OCI-LY1 (cell line): ENCODE measurements at regions not wholly inside any gene's neighbourhood (a gene's known extent, or its start where the extent isn't known, plus 50 kb on each side); places are given as distances from the start of the nearest gene placed in this dataset.
"Not testable (repeated sequence)": the region's sequence is repeated elsewhere in the genome, so short reads cannot be mapped to it uniquely, and the experiment has no call there.

Experiments
- H2AFZ ChIP-seq: fragments of 200-600 bp; sonication (generic), shearing (Covaris generic); 2 replicates; pipeline ENCODE4 v1.6.0; 2014; ENCODE audit warnings: antibody characterized with exemption, mild to moderate bottlenecking, low read length
- H3F3A ChIP-seq: fragments of 200-600 bp; sonication (generic), shearing (Covaris generic); 2 replicates; pipeline ENCODE4 v1.6.0; 2014; ENCODE audit warnings: mild to moderate bottlenecking, antibody characterized with exemption, low read length, moderate library complexity; ENCODE audit not compliant: insufficient read depth
- H3K27ac ChIP-seq: fragments of 200-600 bp; sonication (generic); 2 replicates; pipeline ENCODE4 v1.5.1; 2014; ENCODE audit warnings: low read length, mixed run types, mild to moderate bottlenecking, low read depth; ENCODE audit not compliant: poor library complexity, severe bottlenecking
- H3K27me3 ChIP-seq: fragments of 200-600 bp; sonication (generic); 2 replicates; pipeline ENCODE4 v1.6.0; 2014; ENCODE audit warnings: antibody characterized with exemption, mild to moderate bottlenecking, low read length, moderate library complexity; ENCODE audit not compliant: insufficient read depth
- H3K36me3 ChIP-seq: fragments of 200-600 bp; sonication (generic); 2 replicates; pipeline ENCODE4 v1.6.1; 2014; ENCODE audit warnings: mild to moderate bottlenecking, antibody characterized with exemption, low read length, moderate library complexity, mixed read lengths; ENCODE audit not compliant: insufficient read depth
- H3K4me1 ChIP-seq: fragments of 200-600 bp; sonication (generic); 2 replicates; pipeline ENCODE4 v1.5.1; 2014; ENCODE audit warnings: mild to moderate bottlenecking, low read length, moderate library complexity; ENCODE audit not compliant: insufficient read depth, severe bottlenecking
- H3K4me2 ChIP-seq: fragments of 200-600 bp; sonication (generic), shearing (Covaris generic); 2 replicates; pipeline ENCODE4 v1.6.1; 2014; ENCODE audit warnings: low read length
- H3K4me3 ChIP-seq: fragments of 200-600 bp; sonication (generic); 2 replicates; pipeline ENCODE4 v1.5.1; 2014; ENCODE audit warnings: low read length, low read depth, mild to moderate bottlenecking, mixed read lengths; ENCODE audit not compliant: poor library complexity, severe bottlenecking
- H3K79me2 ChIP-seq: fragments of 200-600 bp; shearing (Covaris generic); 2 replicates; pipeline ENCODE4 v1.6.1; 2016; ENCODE audit warnings: mixed run types, low read length, mixed read lengths; ENCODE audit not compliant: insufficient read depth
- H3K9ac ChIP-seq: fragments of 200-600 bp; sonication (generic), shearing (Covaris generic); 2 replicates; pipeline ENCODE4 v1.6.1; 2014; ENCODE audit warnings: mild to moderate bottlenecking, low read length, mixed read lengths
- H3K9me2 ChIP-seq: fragments of 200-600 bp; sonication (generic), shearing (Covaris generic); 2 replicates; pipeline ENCODE4 v1.6.1; 2014; ENCODE audit warnings: low read depth, mild to moderate bottlenecking, low read length, mixed read lengths
- H3K9me3 ChIP-seq: fragments of 200-600 bp; shearing (Covaris generic); 2 replicates; pipeline ENCODE4 v1.6.1; 2014; ENCODE audit warnings: low read length, mixed read lengths
- H4K20me1 ChIP-seq: fragments of 200-600 bp; sonication (generic), shearing (Covaris generic); 2 replicates; pipeline ENCODE4 v1.6.0; 2016; ENCODE audit warnings: mild to moderate bottlenecking, low read length; ENCODE audit not compliant: insufficient read depth
- EZH2 ChIP-seq: fragments of 200-600 bp; sonication (generic), shearing (Covaris generic); IDR thresholded peaks from 2 replicates; pipeline ENCODE4 v1.8.0; 2017; ENCODE audit warnings: borderline replicate concordance, mixed run types, mild to moderate bottlenecking, antibody characterized with exemption, low read length, moderate library complexity, mixed read lengths
- TF ChIP-seq, protein P1 (sequence below): fragments of 200-600 bp; sonication (generic), shearing (Covaris generic); IDR thresholded peaks from 2 replicates; pipeline ENCODE4 v1.5.1; 2017; ENCODE audit warnings: mild to moderate bottlenecking, antibody characterized with exemption, low read length, moderate library complexity, mixed read lengths

DNA sequence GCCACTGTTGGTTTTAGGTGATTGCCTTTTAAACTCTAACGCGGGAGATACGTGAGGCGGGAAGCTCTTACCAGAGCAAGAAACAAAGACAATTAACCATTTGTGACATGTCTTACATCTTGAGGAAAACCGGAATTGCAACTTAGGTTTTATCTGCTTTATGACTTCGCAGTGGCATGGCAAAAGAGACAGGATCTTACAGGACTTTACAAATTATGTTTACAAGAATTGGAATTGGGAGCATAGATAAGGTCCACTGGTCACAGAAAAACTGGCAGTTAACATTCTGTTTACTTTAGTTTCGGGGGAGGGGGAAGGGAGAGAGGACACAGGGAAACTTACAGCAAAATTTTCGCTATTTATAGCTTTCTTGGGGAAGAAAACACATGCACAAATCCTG, 1119.6 kb downstream of the ZPLD1 start:
- Histone ChIP-seq H4K20me1 (no peaks in the 10 kb centered on the region), H3K9me3 (no peaks in the 10 kb centered on the region), H3K79me2 (no peaks in the 10 kb centered on the region), H3K27me3 (no peaks in the 10 kb centered on the region), H3K9me2 (no peaks in the 10 kb centered on the region), H3K4me1 (no peaks in the 10 kb centered on the region), H3F3A (no peaks in the 10 kb centered on the region), H3K27ac (no peak overlapping the region), H3K9ac (no peak overlapping the region), H3K36me3 (no peaks in the 10 kb centered on the region), H2AFZ (no peak overlapping the region), H3K4me3 (no peak overlapping the region), H3K4me2 (no peak overlapping the region)
- TF ChIP-seq, protein P1, sequence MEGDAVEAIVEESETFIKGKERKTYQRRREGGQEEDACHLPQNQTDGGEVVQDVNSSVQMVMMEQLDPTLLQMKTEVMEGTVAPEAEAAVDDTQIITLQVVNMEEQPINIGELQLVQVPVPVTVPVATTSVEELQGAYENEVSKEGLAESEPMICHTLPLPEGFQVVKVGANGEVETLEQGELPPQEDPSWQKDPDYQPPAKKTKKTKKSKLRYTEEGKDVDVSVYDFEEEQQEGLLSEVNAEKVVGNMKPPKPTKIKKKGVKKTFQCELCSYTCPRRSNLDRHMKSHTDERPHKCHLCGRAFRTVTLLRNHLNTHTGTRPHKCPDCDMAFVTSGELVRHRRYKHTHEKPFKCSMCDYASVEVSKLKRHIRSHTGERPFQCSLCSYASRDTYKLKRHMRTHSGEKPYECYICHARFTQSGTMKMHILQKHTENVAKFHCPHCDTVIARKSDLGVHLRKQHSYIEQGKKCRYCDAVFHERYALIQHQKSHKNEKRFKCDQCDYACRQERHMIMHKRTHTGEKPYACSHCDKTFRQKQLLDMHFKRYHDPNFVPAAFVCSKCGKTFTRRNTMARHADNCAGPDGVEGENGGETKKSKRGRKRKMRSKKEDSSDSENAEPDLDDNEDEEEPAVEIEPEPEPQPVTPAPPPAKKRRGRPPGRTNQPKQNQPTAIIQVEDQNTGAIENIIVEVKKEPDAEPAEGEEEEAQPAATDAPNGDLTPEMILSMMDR: no peak
- no peak for TF ChIP-seq EZH2

GRCh38 chr3:103564116-103564515, 1129.3 kb downstream of the ZPLD1 start:
- not testable (repeated sequence) for H3K9me3 ChIP-seq, H4K20me1 ChIP-seq, H3K27me3 ChIP-seq, H2AFZ ChIP-seq, H3K4me3 ChIP-seq, H3K36me3 ChIP-seq, H3K4me1 ChIP-seq, H3K79me2 ChIP-seq, H3K9ac ChIP-seq, H3K4me2 ChIP-seq, H3F3A ChIP-seq, H3K9me2 ChIP-seq, H3K27ac ChIP-seq

GRCh38 chr3:103585809-103586208, 1151.0 kb downstream of the ZPLD1 start:
- H3K27me3 ChIP-seq: no peaks in the 10 kb centered on the region
- no peaks in the 10 kb centered on the region for H3K9me2 ChIP-seq
- H3K9ac ChIP-seq: no peak overlapping the region
- no peaks in the 10 kb centered on the region for H3K9me3 ChIP-seq
- no peaks in the 10 kb centered on the region for H3F3A ChIP-seq
- no peaks in the 10 kb centered on the region for H3K36me3 ChIP-seq
- H2AFZ ChIP-seq: no peak overlapping the region
- H3K4me3 ChIP-seq: no peak overlapping the region
- TF ChIP-seq, protein P1: no peak
- no peak for TF ChIP-seq EZH2
- H3K27ac ChIP-seq: no peak overlapping the region
- no peaks in the 10 kb centered on the region for H4K20me1 ChIP-seq
- no peaks in the 10 kb centered on the region for H3K79me2 ChIP-seq
- H3K4me2 ChIP-seq: no peak overlapping the region
- H3K4me1 ChIP-seq: no peaks in the 10 kb centered on the region

- Histone ChIP-seq H3K27me3 (no peaks in the 10 kb centered on the region), H3K27ac (no peak overlapping the region), H3K4me1 (no peaks in the 10 kb centered on the region), H3K9me2 (no peaks in the 10 kb centered on the region), H3K9ac (no peak overlapping the region), H3K4me2 (no peak overlapping the region), H3F3A (no peaks in the 10 kb centered on the region), H3K4me3 (no peak overlapping the region), H4K20me1 (no peaks in the 10 kb centered on the region), H3K36me3 (no peaks in the 10 kb centered on the region), H3K79me2 (no peaks in the 10 kb centered on the region), H3K9me3 (no peaks in the 10 kb centered on the region), H2AFZ (no peak overlapping the region)
- TF ChIP-seq, protein P1: no peak
- TF ChIP-seq EZH2: no peak
These were observed 1155.0 kb downstream of the ZPLD1 start for GRCh38 chr3:103589770-103590169.
